NB4 (cell line): ENCODE measurements at regions not wholly inside any gene's neighbourhood (a gene's known extent, or its start where the extent isn't known, plus 50 kb on each side); places are given as distances from the start of the nearest gene placed in this dataset.

Experiments
- DNase-seq: peaks from one replicate; pipeline ENCODE4 v3.0.0; 2010; ENCODE audit warnings: low read depth
- H3K4me3 ChIP-seq: one replicate; pipeline ENCODE4 v1.5.1; 2011; ENCODE audit warnings: mild to moderate bottlenecking, low read depth, low read length, moderate library complexity
- MYC ChIP-seq: IDR thresholded peaks from 2 replicates; pipeline ENCODE4 v1.6.1; 2011; ENCODE audit warnings: low read depth, low read length
- POLR2A ChIP-seq: IDR thresholded peaks from 2 replicates; pipeline ENCODE4 v1.6.1; 2011; ENCODE audit warnings: mild to moderate bottlenecking; ENCODE audit not compliant: insufficient read length; ENCODE audit errors: extremely low read depth
- TF ChIP-seq, protein P1 (sequence below): IDR thresholded peaks from one replicate; pipeline ENCODE4 v1.5.1; 2012; ENCODE audit warnings: low read depth, low read length
- TF ChIP-seq, protein P2 (sequence below): IDR thresholded peaks from 2 replicates; pipeline ENCODE4 v1.6.1; 2011; ENCODE audit warnings: low read depth, low read length

DNA sequence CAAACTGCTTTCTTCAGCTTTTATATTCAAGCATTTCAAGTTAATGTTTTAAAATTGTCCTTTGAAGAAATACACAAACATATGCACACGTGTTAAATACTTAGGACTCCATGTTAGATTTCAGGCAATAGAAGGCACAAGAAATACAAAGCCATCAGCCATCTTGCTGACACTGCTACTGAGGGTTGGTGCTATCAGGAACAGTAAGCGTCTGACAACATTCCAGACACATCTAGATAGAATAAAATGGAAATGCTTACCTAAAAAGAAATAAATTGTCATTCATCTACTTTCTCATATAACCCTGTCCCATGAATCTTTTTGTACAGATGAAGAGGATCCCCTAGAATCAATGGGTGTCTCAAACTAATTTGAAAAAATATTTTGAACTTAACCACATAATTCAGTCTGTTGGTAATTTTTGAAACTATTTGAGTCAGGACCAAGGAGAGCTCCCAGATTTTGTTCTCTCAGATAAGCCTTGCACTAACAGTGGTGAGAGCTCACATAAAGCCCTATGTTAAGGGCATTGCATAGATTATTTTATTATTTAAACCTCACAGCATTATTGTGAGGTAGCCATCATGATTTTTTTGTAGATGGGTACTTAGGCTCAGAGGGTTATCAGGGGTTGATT is 631.1 kb upstream of the POU3F2 start:
- H3K4me3 ChIP-seq, result no peak overlapping the region
- peak; percentile 19 for DNase-seq
- TF ChIP-seq, protein P1, sequence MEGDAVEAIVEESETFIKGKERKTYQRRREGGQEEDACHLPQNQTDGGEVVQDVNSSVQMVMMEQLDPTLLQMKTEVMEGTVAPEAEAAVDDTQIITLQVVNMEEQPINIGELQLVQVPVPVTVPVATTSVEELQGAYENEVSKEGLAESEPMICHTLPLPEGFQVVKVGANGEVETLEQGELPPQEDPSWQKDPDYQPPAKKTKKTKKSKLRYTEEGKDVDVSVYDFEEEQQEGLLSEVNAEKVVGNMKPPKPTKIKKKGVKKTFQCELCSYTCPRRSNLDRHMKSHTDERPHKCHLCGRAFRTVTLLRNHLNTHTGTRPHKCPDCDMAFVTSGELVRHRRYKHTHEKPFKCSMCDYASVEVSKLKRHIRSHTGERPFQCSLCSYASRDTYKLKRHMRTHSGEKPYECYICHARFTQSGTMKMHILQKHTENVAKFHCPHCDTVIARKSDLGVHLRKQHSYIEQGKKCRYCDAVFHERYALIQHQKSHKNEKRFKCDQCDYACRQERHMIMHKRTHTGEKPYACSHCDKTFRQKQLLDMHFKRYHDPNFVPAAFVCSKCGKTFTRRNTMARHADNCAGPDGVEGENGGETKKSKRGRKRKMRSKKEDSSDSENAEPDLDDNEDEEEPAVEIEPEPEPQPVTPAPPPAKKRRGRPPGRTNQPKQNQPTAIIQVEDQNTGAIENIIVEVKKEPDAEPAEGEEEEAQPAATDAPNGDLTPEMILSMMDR, result no peak
- TF ChIP-seq POLR2A (no peak), MYC (no peak)
- TF ChIP-seq, protein P2, sequence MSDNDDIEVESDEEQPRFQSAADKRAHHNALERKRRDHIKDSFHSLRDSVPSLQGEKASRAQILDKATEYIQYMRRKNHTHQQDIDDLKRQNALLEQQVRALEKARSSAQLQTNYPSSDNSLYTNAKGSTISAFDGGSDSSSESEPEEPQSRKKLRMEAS, result no peak

DNA sequence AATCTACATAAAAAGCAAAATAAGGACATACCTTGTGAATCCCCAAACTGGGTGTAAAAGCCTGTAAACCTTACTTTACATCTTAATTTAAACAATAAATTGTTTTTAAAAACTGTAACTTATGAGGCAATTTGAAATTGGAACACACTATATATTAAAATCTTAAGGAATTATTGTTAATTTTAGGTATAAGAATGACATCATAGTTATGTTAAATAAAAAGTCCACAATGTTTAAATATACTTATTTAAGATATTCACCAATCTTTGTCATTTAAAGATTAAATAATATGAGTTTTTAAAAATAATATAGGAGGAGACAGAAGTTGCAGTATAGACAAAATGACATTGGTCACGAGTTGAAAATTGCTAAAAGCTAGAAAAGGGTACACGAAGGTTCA is 621.9 kb upstream of the POU3F2 start:
- TF ChIP-seq, protein P1, result no peak
- TF ChIP-seq, protein P2, result no peak
- TF ChIP-seq MYC (no peak), POLR2A (no peak)
- DNase-seq, result no peak
- H3K4me3 ChIP-seq, result no peak overlapping the region

DNA sequence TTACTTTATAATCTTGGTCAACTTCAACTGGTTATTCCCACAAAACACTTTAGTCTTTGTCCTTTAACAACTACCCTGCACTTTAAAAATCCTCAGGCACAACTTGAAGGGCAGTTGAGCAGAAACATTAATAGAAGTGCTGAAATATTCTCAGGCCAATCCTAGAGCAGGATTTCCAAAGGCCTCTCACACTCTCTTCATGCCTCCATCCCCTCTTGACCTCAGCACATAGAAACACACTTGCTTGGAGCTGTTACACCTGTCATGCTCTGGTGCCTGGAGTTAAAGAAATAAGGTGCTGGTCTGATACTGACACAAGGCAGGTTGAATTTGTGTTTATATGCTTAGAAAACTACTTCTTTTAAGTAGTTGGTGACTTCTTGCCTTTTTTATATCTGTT is 618.8 kb upstream of the POU3F2 start:
- no peak for DNase-seq
- no peak for TF ChIP-seq POLR2A
- TF ChIP-seq, protein P1, result no peak
- TF ChIP-seq, protein P2, result no peak
- TF ChIP-seq MYC, result no peak
- H3K4me3 ChIP-seq, result no peak overlapping the region

DNA sequence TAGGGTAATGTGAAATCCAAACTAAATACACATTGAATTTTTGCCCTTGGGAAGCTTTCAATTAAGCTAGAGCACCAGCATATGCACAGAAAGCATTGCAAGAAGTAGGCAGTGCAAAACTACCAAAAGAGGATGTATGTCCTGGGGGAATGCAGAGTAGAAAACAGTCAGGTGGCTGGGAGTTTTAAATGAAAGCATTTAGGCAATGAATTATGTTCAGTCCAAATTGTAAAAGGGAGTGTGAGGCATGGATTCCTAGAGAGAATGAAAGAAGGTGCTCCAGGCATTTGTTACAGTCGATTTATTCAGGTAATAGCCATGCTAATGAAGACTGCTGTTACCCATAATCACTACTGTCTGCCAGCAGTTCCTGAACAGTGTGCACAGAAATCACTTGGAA is 604.1 kb upstream of the POU3F2 start:
- no peak for DNase-seq
- H3K4me3 ChIP-seq, result no peak overlapping the region
- TF ChIP-seq, protein P2, result no peak
- TF ChIP-seq, protein P1, result no peak
- no peak for TF ChIP-seq MYC
- TF ChIP-seq POLR2A, result no peak

DNA sequence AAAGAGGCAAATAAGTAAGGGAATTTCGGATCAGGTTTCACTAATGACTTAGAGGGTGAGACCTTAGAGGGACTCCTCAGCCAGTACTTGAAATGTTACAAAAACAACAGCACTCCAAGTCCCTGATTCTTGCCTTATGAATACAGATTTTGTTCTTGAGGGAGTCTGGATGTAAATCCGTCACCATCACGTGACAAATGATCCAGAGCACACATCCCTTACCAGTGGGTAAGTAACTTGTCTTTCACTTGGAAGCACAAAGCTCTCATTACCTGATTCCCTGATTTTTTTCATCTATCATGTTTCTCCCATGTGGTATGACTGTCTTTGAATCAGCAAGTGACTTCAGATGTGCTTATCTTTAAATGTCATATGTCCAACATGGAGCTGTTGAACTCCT is 595.3 kb upstream of the POU3F2 start:
- no peak for DNase-seq
- no peak overlapping the region for H3K4me3 ChIP-seq

More for the DNA sequence above, 595.3 kb upstream of the POU3F2 start:
- no peak for TF ChIP-seq POLR2A
- TF ChIP-seq MYC, result no peak
- TF ChIP-seq, protein P2, result no peak
- TF ChIP-seq, protein P1, result no peak
